ENCODE measurements at regions not wholly inside any gene's neighbourhood (a gene's known extent, or its start where the extent isn't known, plus 50 kb on each side); places are given as distances from the start of the nearest gene placed in this dataset.
"Not testable (repeated sequence)": the region's sequence is repeated elsewhere in the genome, so short reads cannot be mapped to it uniquely, and the experiment has no call there.

DNA sequence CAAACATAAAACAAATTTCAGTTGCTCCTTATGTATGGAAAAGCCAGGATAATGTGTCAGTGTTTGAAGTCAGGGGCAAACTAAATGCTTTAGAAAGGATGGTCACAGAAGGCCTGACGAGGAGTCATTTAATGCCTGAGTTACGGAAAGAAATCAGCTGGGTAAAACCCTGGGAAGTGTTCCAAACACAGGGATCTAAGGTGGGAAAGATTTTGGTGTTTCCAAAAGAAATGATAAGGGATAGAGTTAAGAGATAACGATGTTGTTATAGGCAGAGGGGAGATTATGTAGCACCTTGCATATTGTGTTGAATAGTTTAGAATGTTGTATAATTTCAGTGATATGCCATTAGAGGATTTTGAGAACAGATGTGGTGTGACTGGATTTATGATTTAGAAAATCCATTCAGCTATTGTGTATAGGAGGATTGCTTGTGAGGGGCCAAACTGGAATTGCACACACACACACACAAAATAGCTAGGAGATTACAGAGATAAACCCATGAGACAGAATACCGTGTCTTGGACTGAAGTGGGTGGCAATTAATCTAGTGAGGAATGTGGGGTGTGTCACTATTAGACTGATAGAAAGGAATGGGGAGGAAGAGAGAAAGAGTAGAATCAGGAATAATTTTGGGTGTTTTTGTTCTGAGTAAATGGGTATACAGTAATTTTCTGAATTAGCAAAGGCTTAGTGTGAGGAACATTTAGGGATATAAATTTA is 274.2 kb upstream of the DAB2 start:
- peak; percentile 37 for DNase-seq (ENCODE audit: low spot score)

DNA sequence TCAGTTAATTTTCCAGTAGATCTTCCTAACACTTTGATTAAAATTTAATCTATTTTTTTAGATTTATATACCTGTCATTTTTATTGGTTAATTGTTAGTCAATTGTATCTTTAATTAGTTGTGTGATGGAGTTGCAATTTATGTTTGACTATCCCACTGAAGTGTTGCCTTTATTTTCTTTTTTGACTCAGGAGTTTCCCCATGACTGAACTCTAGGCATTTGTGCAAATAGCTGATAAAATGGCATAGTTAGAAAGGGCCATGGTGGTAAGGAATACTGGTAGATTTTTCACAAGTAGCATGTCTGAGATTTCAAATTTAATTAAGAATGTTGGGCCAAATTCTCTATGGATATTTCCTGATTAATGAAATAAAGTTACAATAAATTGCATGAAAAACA is 273.1 kb upstream of the DAB2 start:
- no peak for DNase-seq (ENCODE audit: low spot score)

DNA sequence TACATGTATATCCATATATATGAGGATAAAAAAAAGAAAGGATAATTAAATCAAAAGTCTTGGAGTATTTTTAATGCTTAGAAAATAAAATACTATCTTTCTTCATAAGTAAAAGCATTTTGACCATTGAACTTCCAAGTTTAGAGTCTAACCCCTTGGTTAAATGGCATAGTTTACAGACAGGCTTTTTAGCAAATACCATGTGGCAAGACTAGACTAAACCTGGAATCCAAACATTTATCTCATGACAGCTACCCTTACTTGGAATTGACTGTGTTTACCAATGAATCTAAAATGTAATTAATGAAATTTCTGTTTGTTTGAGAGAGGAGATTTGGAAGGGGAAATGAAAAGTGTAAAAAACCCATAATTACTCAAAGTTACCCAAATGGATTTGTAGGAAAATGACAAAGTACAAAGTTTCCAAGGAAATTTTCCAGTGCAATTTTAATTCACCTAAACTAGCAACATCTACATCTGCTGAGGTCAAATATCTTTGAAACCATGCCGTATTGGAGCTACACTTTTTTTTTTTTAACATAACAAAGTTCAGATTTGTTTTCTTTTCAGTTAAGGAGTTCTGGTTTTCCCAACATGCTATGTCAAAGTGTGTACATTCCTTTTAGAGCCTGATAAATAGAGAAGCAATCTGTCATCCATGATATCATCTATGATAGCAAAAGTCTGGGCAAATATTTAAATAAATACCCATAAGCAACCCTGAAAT is 272.1 kb upstream of the DAB2 start:
- no peak for DNase-seq (ENCODE audit: low spot score)

DNA sequence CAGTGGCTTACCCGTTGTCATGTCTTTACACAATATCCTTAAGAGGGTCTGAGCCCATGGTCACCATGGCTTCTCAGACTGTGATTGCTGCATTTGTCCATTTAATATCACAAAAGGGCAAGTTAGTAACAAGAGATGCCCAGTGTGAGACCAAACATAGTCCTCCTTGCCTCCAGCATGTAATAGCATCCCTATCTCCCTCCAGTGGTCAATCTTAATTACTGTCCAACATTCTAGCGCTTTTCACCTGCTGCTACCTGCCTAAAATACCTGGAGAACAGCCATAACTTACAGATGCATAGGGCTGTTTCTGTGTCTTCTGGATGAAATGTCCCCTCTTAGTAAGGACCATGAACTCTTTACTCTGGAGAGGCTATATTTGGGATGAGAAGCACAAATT is 267.2 kb upstream of the DAB2 start:
- DNase-seq (ENCODE audit: low spot score): no peak

DNA sequence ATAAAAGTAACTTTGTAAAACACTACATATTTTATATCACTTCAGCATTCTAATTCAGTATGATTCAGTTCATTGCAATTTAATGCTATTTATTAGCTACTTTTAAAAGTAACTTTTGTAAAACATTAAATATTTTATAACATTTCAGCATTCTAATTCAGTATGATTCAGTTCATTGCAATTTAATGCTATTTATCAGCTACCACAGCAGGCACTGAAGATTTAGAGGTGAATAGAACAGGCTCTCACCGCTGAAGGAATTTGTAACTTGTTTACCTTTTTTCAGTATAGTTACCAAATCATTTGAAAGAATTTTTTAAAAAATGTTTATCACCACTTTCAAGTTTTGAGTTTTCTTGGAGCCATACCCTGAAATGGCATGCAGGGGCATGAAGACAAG is 266.4 kb upstream of the DAB2 start:
- DNase-seq (ENCODE audit: low spot score): no peak

DNA sequence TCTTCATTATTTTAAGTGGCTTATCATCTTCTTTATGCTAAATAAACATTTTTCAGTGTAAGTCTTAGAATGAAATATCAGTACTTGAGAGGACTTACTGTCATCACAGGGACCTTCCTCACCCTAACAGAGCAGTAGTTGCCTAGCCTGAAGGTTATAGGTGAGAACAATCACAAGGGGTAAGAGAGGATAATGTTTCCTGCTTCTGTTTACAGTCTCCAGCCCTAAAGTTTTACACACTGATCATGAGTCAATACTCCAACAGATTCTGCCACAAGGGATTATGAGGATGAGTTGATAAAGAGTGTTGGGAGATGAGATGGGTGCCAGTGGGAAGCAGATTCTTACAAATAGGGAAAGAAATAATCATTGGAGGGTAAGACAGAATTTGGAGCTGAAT is 265.1 kb upstream of the DAB2 start:
- DNase-seq (ENCODE audit: low spot score): no peak

DNA sequence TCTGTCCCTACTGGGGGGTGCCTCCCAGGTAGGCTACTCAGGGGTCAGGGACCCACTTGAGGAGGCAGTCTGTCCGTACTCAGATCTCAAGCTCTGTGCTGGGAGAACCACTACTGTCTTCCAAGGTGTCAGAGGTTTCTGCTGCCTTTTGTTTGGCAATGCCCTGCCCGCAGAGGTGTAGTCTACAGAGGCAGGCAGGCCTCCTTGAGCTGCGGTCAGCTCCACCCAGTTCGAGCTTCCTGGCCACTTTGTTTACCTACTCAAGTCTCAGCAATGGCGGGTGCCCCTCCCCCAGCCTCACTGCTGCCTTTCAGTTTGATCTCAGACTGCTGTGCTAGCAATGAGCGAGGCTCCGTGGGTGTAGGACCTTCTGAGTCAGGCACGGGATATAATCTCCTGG is 263.1 kb upstream of the DAB2 start:
- not testable (repeated sequence) for DNase-seq (ENCODE audit: low spot score)

DNA sequence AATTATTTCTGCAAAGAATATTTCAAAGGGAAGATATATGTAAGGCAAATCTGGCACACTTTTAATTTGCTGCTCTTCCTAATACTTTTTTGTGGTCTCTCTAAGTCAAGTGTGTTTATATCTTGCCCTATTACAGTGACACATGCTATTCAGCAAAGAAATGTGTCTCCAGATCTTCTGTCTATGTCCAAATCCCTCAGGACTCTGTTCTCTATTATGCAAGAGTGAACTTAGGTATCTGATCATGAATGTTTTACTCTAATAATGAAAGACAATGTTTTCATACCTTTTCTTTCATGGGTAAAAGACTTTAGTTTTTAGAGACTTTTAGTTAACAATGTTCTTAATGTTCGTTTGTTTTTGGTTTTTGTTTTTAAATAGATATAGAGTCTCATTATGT is 255.4 kb upstream of the DAB2 start:
- no peak for DNase-seq (ENCODE audit: low spot score)

DNA sequence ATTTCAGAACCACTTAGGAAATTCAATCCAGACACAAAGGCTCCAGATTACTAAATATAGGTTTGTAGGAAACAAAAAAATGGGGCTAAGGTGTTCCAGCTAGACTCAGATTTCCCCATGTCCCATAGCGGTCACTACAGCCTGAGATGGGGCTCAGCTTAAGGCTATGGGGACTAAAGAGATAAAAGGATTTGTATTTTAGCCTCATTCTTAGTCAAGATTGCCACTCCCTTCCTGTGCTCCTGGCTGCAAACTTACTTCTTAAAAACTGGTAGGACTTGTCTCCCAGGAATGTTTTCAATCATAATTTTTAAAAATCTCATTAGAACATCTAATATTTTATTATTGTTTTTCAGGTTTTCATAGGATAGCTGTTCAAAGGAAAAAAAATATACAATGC is 253.8 kb upstream of the DAB2 start:
- DNase-seq (ENCODE audit: low spot score): no peak

DNA sequence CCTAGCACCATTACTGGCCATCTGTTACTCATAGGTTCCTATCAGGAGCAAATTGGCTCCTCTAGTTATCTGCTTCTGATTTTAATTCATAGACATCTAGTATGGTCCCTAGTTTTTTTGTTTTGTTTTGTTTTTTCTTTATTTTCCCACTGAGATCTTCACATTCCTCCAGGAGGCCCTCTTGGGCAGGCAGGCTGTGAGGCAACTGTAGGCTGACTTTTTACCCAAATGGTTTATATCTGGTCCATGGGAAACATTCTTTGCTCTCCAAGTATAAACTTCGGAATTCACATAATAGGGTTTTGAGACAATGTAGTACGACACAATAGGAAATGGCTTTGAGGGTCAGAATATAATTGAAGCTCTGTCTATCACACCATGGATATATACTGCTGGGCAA is 250.9 kb upstream of the DAB2 start:
- DNase-seq (ENCODE audit: low spot score): no peak

DNA sequence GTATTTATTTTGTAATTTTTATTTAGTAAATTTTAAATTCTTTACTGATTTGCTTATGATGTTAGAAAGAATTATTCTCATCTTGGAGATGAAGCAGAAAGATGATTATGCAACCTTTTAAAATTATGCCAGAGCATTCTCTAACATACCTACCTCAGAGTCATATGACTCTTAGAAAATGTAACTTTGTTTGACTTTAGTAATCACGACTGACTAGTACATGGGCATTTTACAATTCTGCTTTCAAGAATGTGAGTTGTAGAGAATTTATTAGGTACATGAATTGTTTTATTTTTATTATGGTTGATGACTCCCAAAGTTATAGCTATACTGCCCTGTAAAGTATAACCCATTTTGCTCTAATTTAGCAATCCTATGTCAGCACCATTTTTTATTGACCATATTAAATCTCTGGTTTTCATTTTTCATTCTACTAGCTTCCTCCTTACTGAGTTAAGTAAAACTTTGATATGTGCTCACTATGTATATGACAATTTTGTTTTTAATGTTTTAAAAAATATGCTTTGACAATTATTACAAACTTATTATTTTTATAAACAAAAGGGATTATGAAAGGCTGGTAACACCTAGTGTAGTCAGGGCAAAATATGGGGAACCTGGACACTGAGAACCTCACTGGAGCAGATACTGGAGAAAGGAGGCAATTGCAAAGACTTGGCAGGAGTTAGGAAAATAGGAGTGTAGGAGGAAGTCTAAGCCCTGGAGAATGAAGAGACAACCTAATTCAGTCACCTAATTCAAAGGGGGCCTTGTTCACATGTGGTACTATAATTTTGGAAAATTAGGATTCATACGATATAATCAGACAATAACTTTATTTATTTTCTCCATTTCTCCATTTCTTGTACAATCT is 249.7 kb upstream of the DAB2 start:
- no peak for DNase-seq (ENCODE audit: low spot score)

DNA sequence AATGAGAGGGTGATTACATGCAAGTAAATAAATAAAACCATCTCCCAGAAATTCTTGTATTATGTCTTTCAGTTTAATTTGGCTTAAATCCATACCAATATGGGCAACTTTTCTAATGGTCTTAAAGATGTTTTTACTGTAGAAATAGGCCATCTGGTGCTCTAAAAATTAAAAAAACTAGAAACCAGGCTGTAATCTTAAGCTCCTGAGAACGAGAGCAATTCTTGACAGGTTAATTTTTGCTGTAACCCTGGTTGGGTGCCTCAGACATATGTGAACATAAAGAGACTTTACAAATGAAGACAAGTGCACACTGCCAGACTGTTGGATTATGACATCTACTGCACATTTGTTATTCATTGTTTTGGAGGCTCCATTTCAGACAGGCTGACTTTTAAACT is 246.8 kb upstream of the DAB2 start:
- DNase-seq (ENCODE audit: low spot score): no peak

DNA sequence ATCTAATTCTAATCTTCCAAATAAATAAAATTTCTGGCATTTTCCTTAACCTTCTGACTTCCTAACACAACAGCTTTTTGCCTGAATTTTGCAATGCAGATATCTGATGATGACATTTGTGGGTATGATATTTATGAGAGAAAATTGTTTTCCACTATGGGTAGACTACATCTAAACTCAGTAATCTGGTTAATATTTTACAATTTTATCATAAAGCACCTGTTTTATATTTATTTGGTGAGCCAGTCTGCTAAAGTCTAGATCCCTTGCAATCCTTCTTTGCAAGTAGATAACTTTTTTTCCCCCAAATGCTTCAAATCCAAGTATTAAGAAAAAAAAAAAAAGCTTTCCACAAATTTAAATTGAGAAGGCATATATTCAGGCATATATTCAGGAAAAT is 246.2 kb upstream of the DAB2 start:
- DNase-seq (ENCODE audit: low spot score): no peak

DNA sequence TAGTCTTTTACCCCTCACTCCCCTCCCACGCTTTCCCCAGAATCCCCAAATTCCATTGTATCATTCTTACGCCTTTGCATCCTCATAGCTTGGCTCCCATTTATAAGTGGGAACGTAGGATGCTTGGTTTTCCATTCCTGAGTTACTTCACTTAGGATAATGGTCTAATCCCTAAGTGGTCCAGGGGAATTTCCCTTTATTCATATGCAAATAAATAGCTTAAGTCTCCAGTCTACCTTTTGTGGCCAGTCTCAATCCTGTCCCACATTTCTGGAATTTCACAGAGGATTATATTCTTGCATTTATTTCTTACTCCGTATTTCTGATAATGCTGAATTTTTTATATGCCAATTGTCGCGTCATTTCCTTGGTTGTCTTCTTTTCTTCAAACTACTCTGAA is 245.6 kb upstream of the DAB2 start:
- no peak for DNase-seq (ENCODE audit: low spot score)

DNA sequence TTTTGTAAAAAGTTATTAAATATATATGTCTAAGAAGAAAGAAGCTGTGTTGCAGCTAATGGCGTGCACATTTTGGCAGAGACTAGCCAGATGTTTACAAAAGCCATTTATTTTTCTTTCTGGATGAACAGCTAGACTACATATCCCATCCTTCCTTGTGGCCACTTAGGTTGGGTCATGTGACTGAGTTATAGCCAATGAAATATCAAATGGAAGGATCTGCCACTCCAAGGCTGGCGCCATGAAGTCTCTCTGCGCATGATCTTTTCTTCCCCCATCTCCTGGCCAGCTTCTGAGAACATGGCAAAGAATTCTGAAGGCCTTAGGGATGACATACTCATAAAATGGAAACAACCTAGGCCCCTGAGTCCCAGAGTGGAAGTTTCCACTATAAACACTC is 244.2 kb upstream of the DAB2 start:
- DNase-seq (ENCODE audit: low spot score): no peak

DNA sequence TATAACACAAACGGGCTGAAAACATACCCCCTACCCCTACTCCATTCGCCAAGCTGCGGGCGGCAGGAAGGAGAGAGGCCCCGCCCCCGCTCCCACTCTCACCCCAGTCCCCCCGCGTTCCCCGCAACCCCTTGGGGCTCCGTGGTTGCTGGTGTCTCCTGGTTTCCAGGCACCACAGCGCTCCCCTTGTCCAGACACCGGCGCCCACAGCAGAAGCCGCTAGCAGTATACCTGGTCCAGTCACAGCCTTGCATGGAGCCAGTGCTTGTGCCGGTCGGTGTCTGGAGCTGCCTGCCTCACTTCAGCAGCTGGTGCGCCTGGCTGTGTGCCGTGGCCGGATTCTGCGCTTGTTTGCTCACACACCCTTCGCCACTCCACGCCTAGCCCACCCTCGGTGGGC is 240.5 kb upstream of the DAB2 start:
- DNase-seq (ENCODE audit: low spot score): no peak

DNA sequence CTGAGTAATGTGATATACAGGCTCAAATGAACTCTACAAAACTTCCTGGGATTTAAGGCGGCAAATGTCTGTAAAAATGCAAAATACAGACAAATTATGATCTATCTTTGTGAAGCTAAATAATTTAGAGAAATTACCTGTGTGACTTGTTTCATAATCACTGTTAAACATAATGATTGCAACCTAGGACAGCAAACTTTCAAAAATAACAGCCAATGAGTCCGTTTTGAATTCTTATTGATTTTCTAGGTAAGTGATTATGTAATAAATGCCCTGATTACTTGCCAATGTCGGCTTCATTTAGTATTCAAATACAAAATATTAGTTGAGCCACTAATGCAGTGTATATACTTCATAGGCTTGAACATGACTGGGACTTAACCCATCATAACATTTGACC is 238.2 kb upstream of the DAB2 start:
- no peak for DNase-seq (ENCODE audit: low spot score)

DNA sequence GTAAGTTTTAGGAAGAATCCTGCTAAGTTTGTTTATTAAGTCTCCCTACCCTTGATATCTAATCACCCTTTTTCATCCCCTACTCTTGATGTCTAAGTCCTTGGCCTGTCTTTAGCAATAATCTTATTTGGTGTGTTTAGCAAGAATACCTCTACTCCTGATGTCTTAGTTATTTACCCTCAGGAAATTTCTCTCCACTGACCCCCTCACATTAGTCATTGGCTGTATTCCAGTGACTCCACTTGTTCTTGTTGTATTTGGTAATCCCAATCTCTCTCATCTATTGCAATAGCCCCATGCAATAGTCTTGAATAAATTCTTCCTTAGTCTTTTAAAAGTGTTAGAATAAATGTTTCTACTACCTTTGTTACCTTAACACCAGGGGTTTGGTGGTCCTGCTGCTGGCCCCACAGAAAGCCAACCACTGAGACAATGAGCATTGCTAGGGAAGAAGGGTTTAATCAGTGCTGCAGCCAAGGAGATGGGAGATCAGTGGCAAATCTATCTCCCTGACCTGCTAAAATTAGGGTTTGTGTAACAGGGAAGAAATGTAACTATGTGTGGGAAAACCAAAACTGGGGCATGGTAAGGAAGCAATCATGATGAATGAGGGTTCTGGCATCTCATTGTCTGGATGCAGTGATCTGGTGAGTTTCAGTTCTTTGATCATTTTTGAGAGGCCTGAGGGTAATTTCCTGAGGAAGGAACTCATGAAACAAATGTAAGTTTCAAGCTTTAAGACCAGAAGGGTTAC is 236.4 kb upstream of the DAB2 start:
- DNase-seq (ENCODE audit: low spot score): peak; percentile 27

DNA sequence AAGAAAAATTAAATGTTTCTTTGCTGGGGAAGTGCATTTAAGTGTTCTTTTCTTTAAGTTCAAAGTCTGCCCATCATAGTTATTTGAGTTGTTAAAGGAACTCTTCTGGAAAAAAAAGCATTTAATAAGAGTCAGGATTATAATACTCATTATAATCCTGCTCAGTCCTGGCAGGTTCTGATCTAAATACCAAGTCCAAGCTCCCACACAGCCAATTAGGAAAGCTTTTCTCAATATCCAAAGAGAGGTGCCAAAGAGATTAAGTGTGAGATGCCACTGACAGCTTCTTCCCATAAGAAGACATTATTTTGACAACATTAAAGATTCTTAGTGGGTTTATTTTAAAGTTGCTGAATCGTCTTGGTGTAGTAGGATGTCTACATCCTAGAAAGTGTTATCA is 235.2 kb upstream of the DAB2 start:
- DNase-seq (ENCODE audit: low spot score): no peak

DNA sequence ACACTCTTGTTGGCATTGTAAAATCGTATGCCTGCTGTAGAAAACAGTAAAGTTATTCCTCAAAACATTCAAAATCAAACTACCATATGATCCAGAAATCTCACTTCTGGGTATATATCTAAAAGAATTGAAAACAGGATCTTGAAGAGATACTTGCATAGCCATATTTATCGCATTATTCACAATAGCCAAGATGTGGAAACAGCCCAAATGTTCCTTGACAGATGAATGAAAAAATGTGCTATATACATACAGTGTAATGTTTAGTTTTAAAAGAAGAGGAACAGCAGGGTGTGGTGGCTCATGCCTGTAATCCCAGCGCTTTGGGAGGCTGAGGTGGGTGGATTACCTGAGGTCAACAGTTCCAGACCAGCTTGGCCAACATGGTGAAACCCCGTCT is 234.1 kb upstream of the DAB2 start:
- DNase-seq (ENCODE audit: low spot score): no peak

DNA sequence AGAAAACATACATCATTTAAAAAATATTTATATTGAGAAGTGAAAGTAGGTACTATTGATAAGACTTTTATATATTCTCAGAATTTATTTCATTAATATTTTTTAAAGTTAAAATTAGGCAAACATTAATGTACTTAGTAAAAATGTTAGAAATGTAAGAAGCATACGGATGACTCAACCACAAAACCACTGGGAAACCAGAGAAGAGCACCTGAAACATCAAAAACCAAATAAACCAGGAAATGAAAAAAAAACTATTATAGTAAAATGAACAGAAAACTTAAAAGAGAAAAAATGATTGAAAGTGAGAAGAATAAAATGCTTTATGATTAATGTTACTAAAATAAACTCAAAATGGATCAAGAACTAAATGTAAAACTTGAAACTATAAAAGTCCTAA is 233.2 kb upstream of the DAB2 start:
- no peak for DNase-seq (ENCODE audit: low spot score)

DNA sequence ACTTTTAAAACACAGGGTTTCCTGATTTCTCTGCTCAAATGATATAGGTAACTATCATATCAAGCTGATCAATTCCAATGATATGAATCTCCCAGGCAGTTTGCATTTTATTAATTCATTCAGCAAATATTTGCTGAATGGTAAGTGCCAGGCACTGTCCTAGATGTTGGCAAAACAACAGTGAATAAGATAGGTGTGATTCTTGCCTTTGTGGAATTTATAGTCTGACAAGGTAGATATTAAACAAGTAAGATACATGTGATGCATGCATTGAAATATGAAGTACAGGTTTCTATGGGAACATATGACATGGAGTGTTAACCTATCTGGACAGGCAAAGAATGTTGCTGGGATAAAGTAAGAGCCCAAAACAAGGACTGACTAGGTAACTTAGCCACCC is 231.8 kb upstream of the DAB2 start:
- no peak for DNase-seq (ENCODE audit: low spot score)

Data from A172 (cell line).